ENCODE measurements at regions not wholly inside any gene's neighbourhood (a gene's known extent, or its start where the extent isn't known, plus 50 kb on each side); places are given as distances from the start of the nearest gene placed in this dataset.

DNA sequence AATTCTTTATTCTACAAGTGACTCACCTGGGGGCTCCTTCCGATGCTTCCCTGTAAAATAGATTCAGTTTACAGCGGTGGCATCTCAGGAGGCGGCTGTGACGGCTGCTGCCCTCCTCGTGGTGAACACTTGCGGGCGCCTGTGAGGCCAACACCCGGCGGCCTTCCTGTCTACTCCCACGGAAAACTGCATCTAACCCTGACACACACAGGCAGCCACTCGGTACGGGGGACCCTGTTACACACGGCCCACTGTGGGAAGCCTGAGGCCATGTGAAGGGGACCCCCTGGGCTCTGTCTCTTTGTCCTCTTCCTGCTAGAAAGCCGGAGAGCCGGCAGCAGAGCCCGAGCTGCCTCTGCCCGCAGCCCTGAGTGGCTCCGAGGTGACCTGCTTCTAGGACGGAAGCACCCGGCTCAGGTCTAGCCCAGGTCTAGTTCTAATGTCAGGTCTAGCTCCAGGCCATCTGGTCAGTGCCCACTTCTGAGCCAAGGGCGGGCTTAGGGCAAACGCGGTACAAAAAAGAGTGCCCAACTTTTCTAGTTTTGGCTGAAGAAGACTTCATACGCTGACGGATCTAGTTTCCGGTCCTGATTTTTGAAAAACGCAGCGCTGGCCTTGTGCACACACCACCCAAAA, 159.4 kb downstream of the ENGASE start:
- POLR2A ChIA-PET, result no interaction called here
- H3K9ac ChIP-seq (ENCODE audit: insufficient read depth, low read depth, low read length), result no peak overlapping the region
- no peak overlapping the region for H3K4me2 ChIP-seq (ENCODE audit: low read depth, low read length)
- H3K27ac ChIP-seq (ENCODE audit: extremely low read length, insufficient read depth, low read length), result no peak overlapping the region
- no peaks in the 10 kb centered on the region for H3K79me2 ChIP-seq (ENCODE audit: insufficient read depth, low read length)
- H3K27me3 ChIP-seq (ENCODE audit: control insufficient read depth in 1 of 2, insufficient read depth in 2 of 2, low read length in 2 of 2), result peaks cover 9 to 73% of the 10 kb centered on the region in 2 experiments
- FAIRE-seq (no peak), DNase-seq (ENCODE audit: low spot score) (no peak), ATAC-seq (no peak)
- TF ChIP-seq XBP1 (CRISPR knock-in tag; IDR thresholded peaks at IDR 0.05), result no peak
- no peak for TF ChIP-seq ZNF460 (CRISPR knock-in tag; IDR thresholded peaks at IDR 0.05; ENCODE audit: borderline replicate concordance)
- TF ChIP-seq, protein P1, sequence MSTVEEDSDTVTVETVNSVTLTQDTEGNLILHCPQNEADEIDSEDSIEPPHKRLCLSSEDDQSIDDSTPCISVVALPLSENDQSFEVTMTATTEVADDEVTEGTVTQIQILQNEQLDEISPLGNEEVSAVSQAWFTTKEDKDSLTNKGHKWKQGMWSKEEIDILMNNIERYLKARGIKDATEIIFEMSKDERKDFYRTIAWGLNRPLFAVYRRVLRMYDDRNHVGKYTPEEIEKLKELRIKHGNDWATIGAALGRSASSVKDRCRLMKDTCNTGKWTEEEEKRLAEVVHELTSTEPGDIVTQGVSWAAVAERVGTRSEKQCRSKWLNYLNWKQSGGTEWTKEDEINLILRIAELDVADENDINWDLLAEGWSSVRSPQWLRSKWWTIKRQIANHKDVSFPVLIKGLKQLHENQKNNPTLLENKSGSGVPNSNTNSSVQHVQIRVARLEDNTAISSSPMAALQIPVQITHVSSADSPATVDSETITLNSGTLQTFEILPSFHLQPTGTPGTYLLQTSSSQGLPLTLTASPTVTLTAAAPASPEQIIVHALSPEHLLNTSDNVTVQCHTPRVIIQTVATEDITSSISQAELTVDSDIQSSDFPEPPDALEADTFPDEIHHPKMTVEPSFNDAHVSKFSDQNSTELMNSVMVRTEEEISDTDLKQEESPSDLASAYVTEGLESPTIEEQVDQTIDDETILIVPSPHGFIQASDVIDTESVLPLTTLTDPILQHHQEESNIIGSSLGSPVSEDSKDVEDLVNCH (CRISPR knock-in tag; IDR thresholded peaks at IDR 0.05), result no peak
- no peak for TF ChIP-seq ZNF790 (CRISPR knock-in tag; IDR thresholded peaks at IDR 0.05; ENCODE audit: borderline replicate concordance)
- no peak for TF ChIP-seq SP4 (CRISPR knock-in tag; IDR thresholded peaks at IDR 0.05)
- TF ChIP-seq ZNF382 (CRISPR knock-in tag; IDR thresholded peaks at IDR 0.05; ENCODE audit: borderline replicate concordance), result no peak
- no peak for TF ChIP-seq GPN1 (CRISPR knock-in tag; IDR thresholded peaks at IDR 0.05; ENCODE audit: borderline replicate concordance)
- TF ChIP-seq AGO2 (optimal IDR thresholded peaks at IDR 0.05; ENCODE audit: low read depth, low read length), result no peak
- TF ChIP-seq ZNF558 (CRISPR knock-in tag; IDR thresholded peaks at IDR 0.05; ENCODE audit: borderline replicate concordance), result no peak
- TF ChIP-seq, protein P2, sequence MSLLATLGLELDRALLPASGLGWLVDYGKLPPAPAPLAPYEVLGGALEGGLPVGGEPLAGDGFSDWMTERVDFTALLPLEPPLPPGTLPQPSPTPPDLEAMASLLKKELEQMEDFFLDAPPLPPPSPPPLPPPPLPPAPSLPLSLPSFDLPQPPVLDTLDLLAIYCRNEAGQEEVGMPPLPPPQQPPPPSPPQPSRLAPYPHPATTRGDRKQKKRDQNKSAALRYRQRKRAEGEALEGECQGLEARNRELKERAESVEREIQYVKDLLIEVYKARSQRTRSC (CRISPR knock-in tag; IDR thresholded peaks at IDR 0.05; ENCODE audit: low read depth), result no peak
- H3K9me3 ChIP-seq (ENCODE audit: low read length), result no peaks in the 10 kb centered on the region
- H3K4me3 ChIP-seq (replicated peaks in 1 of 3; ENCODE audit: insufficient read depth in 1 of 3, low read depth in 2 of 3, low read length in 3 of 3), result no peak overlapping the region
- no peaks in the 10 kb centered on the region for H4K20me1 ChIP-seq (ENCODE audit: insufficient read depth, low read length)
- H3K4me1 ChIP-seq (ENCODE audit: insufficient read depth, low read length), result no peaks in the 10 kb centered on the region
- BruUV-seq (replicated peaks), result no TSS peak
- no peak overlapping the region for H2AFZ ChIP-seq (ENCODE audit: low read length)
- 47% methylated on average over 23 of the region's 28 CpGs for WGBS (ENCODE audit: low lambda C conversion rate)
- no peaks in the 10 kb centered on the region for H3K36me3 ChIP-seq (replicated peaks in 1 of 2; ENCODE audit: control insufficient read depth in 1 of 2, insufficient read depth in 2 of 2, low read length in 2 of 2)
- in situ Hi-C loops (cut with HindIII; ENCODE audit: extremely low pct_ligation_motif_present, low pct_unique_long_range_greater_than_20kb) (no loop called here), intact Hi-C loops (cut with micrococcal nuclease; ENCODE audit: unreplicated experiment) (no loop called here)
- CTCF ChIA-PET (ENCODE audit: low intra/inter-chr PET ratio, low total read pairs), result no interaction called here

Measured in HepG2 (cell line).